ENCODE measurements at regions not wholly inside any gene's neighbourhood (a gene's known extent, or its start where the extent isn't known, plus 50 kb on each side); places are given as distances from the start of the nearest gene placed in this dataset.

GRCh38 chr12:16100206-16100605, 177.3 kb downstream of the SLC15A5 start:
- DNase-seq (ENCODE audit: low read depth), result no peak
- Histone ChIP-seq H3K27me3 (ENCODE audit: control insufficient read depth, insufficient read depth, low read length) (no peaks in the 10 kb centered on the region), H3K4me3 (ENCODE audit: low read depth, low read length) (no peak overlapping the region), H3K36me3 (ENCODE audit: control insufficient read depth, insufficient read depth, low read length) (no peaks in the 10 kb centered on the region)
- no peak for TF ChIP-seq CTCF (IDR thresholded peaks at IDR 0.05; ENCODE audit: insufficient read depth, low read depth, low read length)
- ChIA-PET CTCF (no interaction called here), POLR2A (no interaction called here)

DNA sequence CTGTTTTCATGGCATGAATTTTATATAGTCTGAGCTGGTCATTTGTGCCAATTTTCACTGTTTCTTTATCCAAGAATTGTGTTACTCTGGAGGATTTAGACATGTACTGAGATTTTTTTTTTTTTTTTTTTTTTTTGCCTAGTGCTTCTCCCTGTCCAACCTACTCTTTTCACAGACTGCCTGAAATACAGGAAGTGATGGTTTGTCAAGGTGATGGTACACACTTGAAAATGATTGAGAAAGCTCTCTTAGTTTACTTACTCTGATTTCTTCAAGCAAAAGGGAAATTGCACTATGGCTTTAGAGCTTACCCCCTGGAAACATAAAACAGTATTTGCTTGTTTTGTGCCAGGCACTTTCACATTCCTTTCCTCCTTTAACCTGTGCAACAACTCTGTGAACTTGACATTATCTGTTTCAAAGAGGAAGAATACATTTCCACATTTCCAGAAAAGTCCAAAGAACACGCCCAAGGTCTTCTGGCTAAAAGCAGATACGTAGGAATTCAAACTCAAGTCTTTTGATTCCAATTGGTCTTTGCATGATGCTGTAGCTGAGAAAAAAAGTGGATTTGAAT, 181.1 kb downstream of the SLC15A5 start:
- Histone ChIP-seq H3K27me3 (ENCODE audit: control insufficient read depth, insufficient read depth, low read length) (no peaks in the 10 kb centered on the region), H3K36me3 (ENCODE audit: control insufficient read depth, insufficient read depth, low read length) (no peaks in the 10 kb centered on the region), H3K4me3 (ENCODE audit: low read depth, low read length) (no peak overlapping the region)
- CTCF ChIA-PET, result interaction anchor here (0.6 to 1.0 kb wide), 3 partner anchors 17 to 169 kb away, joined by 3 to 7 read pairs (median 3); no protein-coding TSS in a partner anchor
- no peak for DNase-seq (ENCODE audit: low read depth)
- TF ChIP-seq CTCF (IDR thresholded peaks at IDR 0.05; ENCODE audit: insufficient read depth, low read depth, low read length), result no peak
- POLR2A ChIA-PET, result no interaction called here

- POLR2A ChIA-PET, result no interaction called here
- Histone ChIP-seq H3K4me3 (ENCODE audit: low read depth, low read length) (no peak overlapping the region), H3K36me3 (ENCODE audit: control insufficient read depth, insufficient read depth, low read length) (no peaks in the 10 kb centered on the region), H3K27me3 (ENCODE audit: control insufficient read depth, insufficient read depth, low read length) (no peaks in the 10 kb centered on the region)
- no peak for DNase-seq (ENCODE audit: low read depth)
- no peak for TF ChIP-seq CTCF (IDR thresholded peaks at IDR 0.05; ENCODE audit: insufficient read depth, low read depth, low read length)
- CTCF ChIA-PET, result interaction anchor here (0.8 to 1.4 kb wide), 3 partner anchors 10 to 29 kb away, joined by 3 to 4 read pairs (median 3); no protein-coding TSS in a partner anchor
Measured at GRCh38 chr12:16095531-16096110, 181.9 kb downstream of the SLC15A5 start.

DNA sequence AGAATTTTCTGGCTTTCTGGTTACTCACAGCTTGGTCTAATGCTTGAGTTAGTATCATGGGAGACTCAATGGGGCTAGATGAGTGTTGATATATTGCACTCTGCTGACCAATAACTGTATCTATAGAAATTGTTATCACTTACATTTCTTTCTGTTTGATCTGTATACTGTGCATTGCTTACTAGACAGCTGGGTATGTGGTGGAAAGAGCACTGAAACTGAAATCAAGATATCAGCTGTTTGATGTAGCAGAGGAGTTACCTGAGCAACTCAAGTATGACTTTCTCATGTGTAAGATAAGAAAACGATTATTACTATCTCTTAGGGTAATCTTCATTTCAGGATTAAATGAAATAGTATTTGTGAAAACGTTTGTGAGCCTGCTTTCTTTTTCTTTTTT, 183.0 kb downstream of the SLC15A5 start:
- H3K27me3 ChIP-seq (ENCODE audit: control insufficient read depth, insufficient read depth, low read length), result no peaks in the 10 kb centered on the region
- no peak for TF ChIP-seq CTCF (IDR thresholded peaks at IDR 0.05; ENCODE audit: insufficient read depth, low read depth, low read length)
- H3K36me3 ChIP-seq (ENCODE audit: control insufficient read depth, insufficient read depth, low read length), result no peaks in the 10 kb centered on the region
- DNase-seq (ENCODE audit: low read depth), result no peak
- CTCF ChIA-PET, result interaction anchor here (1.4 kb wide), 1 partner anchor 8 kb away, joined by 4 read pairs; no protein-coding TSS in a partner anchor
- POLR2A ChIA-PET, result no interaction called here
- H3K4me3 ChIP-seq (ENCODE audit: low read depth, low read length), result no peak overlapping the region

DNA sequence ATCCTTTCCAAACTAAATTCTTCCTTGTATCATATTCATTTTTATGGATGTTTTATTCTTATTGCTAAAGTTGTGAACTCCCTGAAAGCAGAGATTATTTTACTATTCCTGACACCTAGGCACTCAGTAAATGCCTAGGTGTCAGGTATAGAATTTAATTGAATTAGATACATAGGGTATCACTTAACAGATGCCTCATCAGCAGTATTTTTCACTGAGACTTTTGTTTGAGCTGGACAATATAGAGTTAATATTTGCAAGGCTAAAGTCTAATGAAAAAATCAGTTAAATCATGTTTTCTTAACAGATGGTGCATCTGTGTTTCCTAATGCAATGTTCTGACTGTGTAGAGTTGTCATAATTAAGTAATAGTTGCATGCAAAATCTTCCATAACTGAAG, 182.7 kb downstream of the DERA start:
- Histone ChIP-seq H3K27me3 (ENCODE audit: control insufficient read depth, insufficient read depth, low read length) (no peaks in the 10 kb centered on the region), H3K4me3 (ENCODE audit: low read depth, low read length) (no peak overlapping the region), H3K36me3 (ENCODE audit: control insufficient read depth, insufficient read depth, low read length) (no peaks in the 10 kb centered on the region)
- no peak for DNase-seq (ENCODE audit: low read depth)
- POLR2A ChIA-PET, result no interaction called here
- TF ChIP-seq CTCF (IDR thresholded peaks at IDR 0.05; ENCODE audit: insufficient read depth, low read depth, low read length), result no peak
- CTCF ChIA-PET, result no interaction called here
